CD1c-positive myeloid dendritic cell (primary cell): ENCODE measurements at regions not wholly inside any gene's neighbourhood (a gene's known extent, or its start where the extent isn't known, plus 50 kb on each side); places are given as distances from the start of the nearest gene placed in this dataset.
"Not testable (repeated sequence)": the region's sequence is repeated elsewhere in the genome, so short reads cannot be mapped to it uniquely, and the experiment has no call there.

ENCODE experiments used
- DNase-seq: peaks from one replicate; pipeline ENCODE4 v3.0.0-alpha.2; 2016; ENCODE audit errors: extremely low spot score

- no peak for DNase-seq
These were observed 185.1 kb upstream of the SULF2 start for GRCh38 chr20:47970282-47970903.

GRCh38 chr20:47969426-47969825 lies 184.1 kb upstream of the SULF2 start:
- DNase-seq: no peak

GRCh38 chr20:47968541-47969310 lies 183.4 kb upstream of the SULF2 start:
- no peak for DNase-seq

- DNase-seq: no peak
These were observed 178.9 kb upstream of the SULF2 start for GRCh38 chr20:47964149-47964548.

- no peak for DNase-seq
These were observed 177.7 kb upstream of the SULF2 start for GRCh38 chr20:47963022-47963421.

GRCh38 chr20:47962286-47962963 lies 177.1 kb upstream of the SULF2 start:
- DNase-seq: no peak

GRCh38 chr20:47960769-47961541 lies 175.7 kb upstream of the SULF2 start:
- no peak for DNase-seq

GRCh38 chr20:47960277-47960676 lies 175.0 kb upstream of the SULF2 start:
- DNase-seq: no peak

GRCh38 chr20:47957989-47958801 lies 172.9 kb upstream of the SULF2 start:
- DNase-seq: not testable (repeated sequence)

- no peak for DNase-seq
These were observed 171.9 kb upstream of the SULF2 start for GRCh38 chr20:47957135-47957534.

GRCh38 chr20:47956268-47956995 lies 171.2 kb upstream of the SULF2 start:
- no peak for DNase-seq

- no peak for DNase-seq
These were observed 168.2 kb upstream of the SULF2 start for GRCh38 chr20:47953471-47953870.

GRCh38 chr20:47952023-47952564 lies 166.8 kb upstream of the SULF2 start:
- no peak for DNase-seq

GRCh38 chr20:47951521-47951971 lies 166.3 kb upstream of the SULF2 start:
- DNase-seq: no peak

- DNase-seq: no peak
These were observed 165.6 kb upstream of the SULF2 start for GRCh38 chr20:47950913-47951283.

GRCh38 chr20:47950124-47950912 lies 165.0 kb upstream of the SULF2 start:
- DNase-seq: no peak

GRCh38 chr20:47949230-47949629 lies 163.9 kb upstream of the SULF2 start:
- DNase-seq: no peak

GRCh38 chr20:47944682-47945081 lies 159.4 kb upstream of the SULF2 start:
- no peak for DNase-seq

GRCh38 chr20:47941869-47942268 lies 156.6 kb upstream of the SULF2 start:
- no peak for DNase-seq
